Erythroblast (primary cell): ENCODE measurements at regions not wholly inside any gene's neighbourhood (a gene's known extent, or its start where the extent isn't known, plus 50 kb on each side); places are given as distances from the start of the nearest gene placed in this dataset.

Experiments used
- GATA1 ChIP-seq: IDR thresholded peaks from 2 replicates; pipeline ENCODE4 v1.6.1; 2011; ENCODE audit warnings: low read depth, mild to moderate bottlenecking, control low read depth, low read length, moderate library complexity
- POLR2A ChIP-seq: IDR thresholded peaks from 2 replicates; pipeline ENCODE4 v1.6.1; 2011; ENCODE audit warnings: mild to moderate bottlenecking, low read length

- TF ChIP-seq POLR2A (no peak), GATA1 (no peak)
These were observed 368.4 kb upstream of the KIF2B start for GRCh38 chr17:53454337-53454736.
